Breast epithelium (tissue), 4 donors: ENCODE measurements at regions not wholly inside any gene's neighbourhood (a gene's known extent, or its start where the extent isn't known, plus 50 kb on each side); places are given as distances from the start of the nearest gene placed in this dataset.

ENCODE experiments used
- DNase-seq, 2 donors: peaks; one replicate each; pipeline ENCODE4 v3.0.0-alpha.2; 2019; ENCODE audit warnings: low spot score in 2 of 2
- H3K27ac ChIP-seq, 2 donors: fragments of 200-600 bp; sonication (generic) in 1 of 2; one replicate each; pipeline ENCODE4 v1.5.1; 2016 to 2019; ENCODE audit warnings: mild to moderate bottlenecking in 1 of 2
- H3K27me3 ChIP-seq, 2 donors: fragments of 200-600 bp; sonication (generic) in 1 of 2; one replicate each; pipeline versions ENCODE4 v1.5.1 to v1.6.0; 2017 to 2019; ENCODE audit warnings: control low read depth in 1 of 2, mild to moderate bottlenecking in 1 of 2
- H3K36me3 ChIP-seq: fragments of 200-600 bp; one replicate; pipeline ENCODE4 v1.5.1; 2019
- H3K4me1 ChIP-seq, 2 donors: fragments of 200-600 bp; sonication (generic); one replicate each; pipeline ENCODE4 v1.5.1; 2016 to 2019; ENCODE audit warnings: control low read depth in 1 of 2
- H3K4me3 ChIP-seq, 3 donors: fragments of 200-600 bp; sonication (generic); 1 replicate in 2 of 3; 2 replicates in 1 of 3; pipeline ENCODE4 v1.5.1; 2016 to 2019; ENCODE audit warnings: mild to moderate bottlenecking in 3 of 3, moderate library complexity in 2 of 3
- H3K9me3 ChIP-seq, 2 donors: fragments of 200-600 bp; sonication (generic) in 1 of 2; one replicate each; pipeline ENCODE4 v1.5.1; 2016 to 2019; ENCODE audit warnings: control low read depth in 1 of 2
- CTCF ChIP-seq, 3 donors: fragments of 450-650 bp; IDR thresholded peaks; one replicate each; pipeline ENCODE4 v1.5.1; 2016 to 2017; ENCODE audit warnings: antibody characterized with exemption in 3 of 3, mild to moderate bottlenecking in 3 of 3, moderate library complexity in 3 of 3
- POLR2A ChIP-seq: fragments of 450-650 bp; IDR thresholded peaks from one replicate; pipeline ENCODE4 v1.6.1; 2016; ENCODE audit warnings: antibody characterized with exemption, mild to moderate bottlenecking, moderate library complexity
- POLR2AphosphoS5 ChIP-seq, 3 donors: sonication (generic); formaldehyde crosslinking; IDR thresholded peaks; one replicate each; pipeline ENCODE4 v1.6.1; 2017; ENCODE audit warnings: antibody characterized with exemption in 3 of 3
- intact Hi-C: fragments of 100-400 bp; cut with DNase I; formaldehyde crosslinking; loops from one replicate; pipeline ENCODE4 v1.15.1; 2023; ENCODE audit warnings: low total_unique reads

- intact Hi-C loops, result no loop called here
Measured at GRCh38 chr16:60302261-60302660, 1568.1 kb upstream of the GOT2 start.

GRCh38 chr16:60299241-60299776 is 1565.2 kb upstream of the GOT2 start:
- DNase-seq, result no peak
- H3K36me3 ChIP-seq, result no peaks in the 10 kb centered on the region
- no peaks in the 10 kb centered on the region for H3K4me1 ChIP-seq
- intact Hi-C loops, result no loop called here
- no peak overlapping the region for H3K27ac ChIP-seq
- no peaks in the 10 kb centered on the region for H3K27me3 ChIP-seq
- TF ChIP-seq POLR2AphosphoS5 (IDR thresholded peaks at IDR 0.05) (no peak), POLR2A (no peak), CTCF (IDR thresholded peaks at IDR 0.05) (no peak)
- H3K4me3 ChIP-seq, result no peak overlapping the region
- H3K9me3 ChIP-seq, result no peaks in the 10 kb centered on the region

More at GRCh38 chr16:60302261-60302660, 1568.1 kb upstream of the GOT2 start:
- Histone ChIP-seq H3K27ac (no peak overlapping the region), H3K9me3 (no peaks in the 10 kb centered on the region), H3K36me3 (no peaks in the 10 kb centered on the region), H3K4me3 (no peak overlapping the region), H3K27me3 (no peaks in the 10 kb centered on the region), H3K4me1 (no peaks in the 10 kb centered on the region)
- DNase-seq, result no peak
- TF ChIP-seq CTCF (IDR thresholded peaks at IDR 0.05) (no peak), POLR2A (no peak), POLR2AphosphoS5 (IDR thresholded peaks at IDR 0.05) (no peak)

GRCh38 chr16:60295451-60295850 is 1561.3 kb upstream of the GOT2 start:
- Histone ChIP-seq H3K4me3 (no peak overlapping the region), H3K27ac (no peak overlapping the region), H3K9me3 (no peaks in the 10 kb centered on the region), H3K36me3 (no peaks in the 10 kb centered on the region), H3K4me1 (no peaks in the 10 kb centered on the region), H3K27me3 (no peaks in the 10 kb centered on the region)
- intact Hi-C loops, result no loop called here
- TF ChIP-seq POLR2A (no peak), POLR2AphosphoS5 (IDR thresholded peaks at IDR 0.05) (no peak)
- no peak for DNase-seq

- intact Hi-C loops, result no loop called here
- TF ChIP-seq CTCF (IDR thresholded peaks at IDR 0.05) (no peak), POLR2AphosphoS5 (IDR thresholded peaks at IDR 0.05) (no peak), POLR2A (no peak)
- H3K4me1 ChIP-seq, result no peaks in the 10 kb centered on the region
- no peaks in the 10 kb centered on the region for H3K9me3 ChIP-seq
- H3K36me3 ChIP-seq, result no peaks in the 10 kb centered on the region
- no peak overlapping the region for H3K4me3 ChIP-seq
- no peak overlapping the region for H3K27ac ChIP-seq
- no peaks in the 10 kb centered on the region for H3K27me3 ChIP-seq
- no peak for DNase-seq
Measured at GRCh38 chr16:60285794-60286193, 1551.7 kb upstream of the GOT2 start.

- intact Hi-C loops, result no loop called here
- no peaks in the 10 kb centered on the region for H3K27me3 ChIP-seq
- H3K27ac ChIP-seq, result no peak overlapping the region
- no peaks in the 10 kb centered on the region for H3K36me3 ChIP-seq
- no peaks in the 10 kb centered on the region for H3K4me1 ChIP-seq
- H3K9me3 ChIP-seq, result no peaks in the 10 kb centered on the region
- H3K4me3 ChIP-seq, result no peak overlapping the region
- DNase-seq, result no peak
- TF ChIP-seq POLR2A (no peak), CTCF (IDR thresholded peaks at IDR 0.05) (no peak), POLR2AphosphoS5 (IDR thresholded peaks at IDR 0.05) (no peak)
Measured at GRCh38 chr16:60279061-60279665, 1545.0 kb upstream of the GOT2 start.
